GM12878 (cell line): ENCODE measurements at regions not wholly inside any gene's neighbourhood (a gene's known extent, or its start where the extent isn't known, plus 50 kb on each side); places are given as distances from the start of the nearest gene placed in this dataset.

Experiments used
- ATF7 ChIP-seq: fragments of 450-650 bp; IDR thresholded peaks from 2 replicates; pipeline ENCODE4 v1.6.1; 2016; ENCODE audit warnings: low read depth, mild to moderate bottlenecking
- CBFB ChIP-seq: IDR thresholded peaks from 2 replicates; pipeline ENCODE4 v1.6.1; 2016; ENCODE audit warnings: antibody characterized with exemption, low read depth
- CBX3 ChIP-seq: fragments of 200-600 bp; sonication (generic); IDR thresholded peaks from 2 replicates; pipeline ENCODE4 v1.6.1; 2016; ENCODE audit warnings: low read depth, borderline replicate concordance
- EED ChIP-seq: sonication (generic); IDR thresholded peaks from 2 replicates; pipeline ENCODE4 v1.6.1; 2016; ENCODE audit warnings: antibody characterized with exemption, low read depth
- KLF5 ChIP-seq: fragments of 450-650 bp; IDR thresholded peaks from 2 replicates; pipeline ENCODE4 v1.6.1; 2014; ENCODE audit warnings: mild to moderate bottlenecking; ENCODE audit not compliant: partially characterized antibody
- LARP7 ChIP-seq: fragments of 450-650 bp; IDR thresholded peaks from 2 replicates; pipeline ENCODE4 v1.6.1; 2017; ENCODE audit warnings: mild to moderate bottlenecking
- NFYB ChIP-seq: IDR thresholded peaks from 2 replicates; pipeline ENCODE4 v1.6.1; 2011; ENCODE audit warnings: low read depth, mild to moderate bottlenecking, low read length, improper control_type of control experiment, moderate library complexity; ENCODE audit not compliant: insufficient read depth
- NRF1 ChIP-seq: conservative IDR thresholded peaks from 2 replicates; pipeline ENCODE4 v1.6.1; 2011; ENCODE audit warnings: mild to moderate bottlenecking, low read depth, low read length, improper control_type of control experiment
- POLR2A ChIP-seq: IDR thresholded peaks from 2 replicates; pipeline ENCODE4 v1.6.1; 2011; ENCODE audit warnings: low read depth, mild to moderate bottlenecking, low read length
- SMARCA5 ChIP-seq: fragments of 450-650 bp; IDR thresholded peaks from 2 replicates; pipeline ENCODE4 v1.6.1; 2017; ENCODE audit warnings: mild to moderate bottlenecking
- SREBF2 ChIP-seq: IDR thresholded peaks from 2 replicates; pipeline ENCODE4 v1.6.1; 2012; ENCODE audit warnings: mild to moderate bottlenecking, low read length
- TBL1XR1 ChIP-seq: IDR thresholded peaks from 2 replicates; pipeline ENCODE4 v1.6.1; 2012; ENCODE audit warnings: low read depth, low read length, improper control_type of control experiment
- TF ChIP-seq, protein P1 (sequence below): IDR thresholded peaks from 2 replicates; pipeline ENCODE4 v1.6.1; 2011; ENCODE audit warnings: borderline replicate concordance, low read depth, mild to moderate bottlenecking, moderate library complexity, low read length; ENCODE audit not compliant: insufficient read depth, poor library complexity, severe bottlenecking

GRCh38 chr6:105628156-105628860 is 225.4 kb upstream of the PREP start (continued):
- TF ChIP-seq, protein P1, sequence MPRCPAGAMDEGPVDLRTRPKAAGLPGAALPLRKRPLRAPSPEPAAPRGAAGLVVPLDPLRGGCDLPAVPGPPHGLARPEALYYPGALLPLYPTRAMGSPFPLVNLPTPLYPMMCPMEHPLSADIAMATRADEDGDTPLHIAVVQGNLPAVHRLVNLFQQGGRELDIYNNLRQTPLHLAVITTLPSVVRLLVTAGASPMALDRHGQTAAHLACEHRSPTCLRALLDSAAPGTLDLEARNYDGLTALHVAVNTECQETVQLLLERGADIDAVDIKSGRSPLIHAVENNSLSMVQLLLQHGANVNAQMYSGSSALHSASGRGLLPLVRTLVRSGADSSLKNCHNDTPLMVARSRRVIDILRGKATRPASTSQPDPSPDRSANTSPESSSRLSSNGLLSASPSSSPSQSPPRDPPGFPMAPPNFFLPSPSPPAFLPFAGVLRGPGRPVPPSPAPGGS = no peak
- no peak for TF ChIP-seq NFYB
- TF ChIP-seq KLF5 = no peak
- TF ChIP-seq SMARCA5 = no peak
- TF ChIP-seq TBL1XR1 = no peak
- TF ChIP-seq NRF1 = no peak
- TF ChIP-seq EED = no peak
- TF ChIP-seq ATF7 = no peak
- TF ChIP-seq CBX3 = no peak
- no peak for TF ChIP-seq LARP7
- no peak for TF ChIP-seq POLR2A
- no peak for TF ChIP-seq SREBF2
- no peak for TF ChIP-seq CBFB
- TF ChIP-seq, all 136 proteins: peak for 0
